Gastroesophageal sphincter (tissue), 3 donors: ENCODE measurements at regions not wholly inside any gene's neighbourhood (a gene's known extent, or its start where the extent isn't known, plus 50 kb on each side); places are given as distances from the start of the nearest gene placed in this dataset.

Source experiments
- CTCF ChIP-seq, 4 experiments: fragments of 200-600 bp in 2 of 4; fragments of 450-650 bp in 2 of 4; sonication (generic) in 1 of 4; IDR thresholded peaks; one replicate each; pipeline ENCODE4 v1.5.1; 2017 to 2019; ENCODE audit warnings: antibody characterized with exemption in 4 of 4, mild to moderate bottlenecking in 2 of 4, moderate library complexity in 2 of 4
- POLR2A ChIP-seq, 2 donors: fragments of 450-650 bp; IDR thresholded peaks; one replicate each; pipeline ENCODE4 v1.6.1; 2017; ENCODE audit warnings: antibody characterized with exemption in 2 of 2, mild to moderate bottlenecking in 2 of 2, moderate library complexity in 1 of 2

GRCh38 chr15:96213045-96213444 is 117.5 kb upstream of the NR2F2 start:
- TF ChIP-seq CTCF (IDR thresholded peaks at IDR 0.05) (no peak), POLR2A (IDR thresholded peaks at IDR 0.05) (no peak)
